ENCODE measurements at regions not wholly inside any gene's neighbourhood (a gene's known extent, or its start where the extent isn't known, plus 50 kb on each side); places are given as distances from the start of the nearest gene placed in this dataset.

- peaks cover 11% of the 10 kb centered on the region for H3K27me3 ChIP-seq (ENCODE audit: insufficient read depth, low read depth, low read length)
- no peaks in the 10 kb centered on the region for H4K20me1 ChIP-seq (ENCODE audit: insufficient read depth)
- H3K36me3 ChIP-seq (ENCODE audit: insufficient read depth, low read length): no peaks in the 10 kb centered on the region
- H3K9me3 ChIP-seq (ENCODE audit: low read length): peaks cover 9% of the 10 kb centered on the region
- H3K4me3 ChIP-seq (ENCODE audit: low read length): no peak overlapping the region
- no peaks in the 10 kb centered on the region for H3F3A ChIP-seq (ENCODE audit: insufficient read depth, low read length, poor library complexity, severe bottlenecking)
- TF ChIP-seq EP300 (conservative IDR thresholded peaks at IDR 0.05; ENCODE audit: poor library complexity, severe bottlenecking) (no peak), RAD21 (conservative IDR thresholded peaks at IDR 0.05) (no peak), REST (IDR thresholded peaks at IDR 0.05; ENCODE audit: borderline replicate concordance) (no peak), POLR2AphosphoS5 (IDR thresholded peaks at IDR 0.05) (no peak)
- H2AFZ ChIP-seq (ENCODE audit: low read depth, low read length): no peak overlapping the region
- no peak overlapping the region for H3K9ac ChIP-seq (ENCODE audit: low read length)
- H3K27ac ChIP-seq (ENCODE audit: low read length): no peak overlapping the region
- H3K4me2 ChIP-seq (ENCODE audit: low read length): no peak overlapping the region
- H3K79me2 ChIP-seq (replicated peaks; ENCODE audit: insufficient read depth, low read length): no peaks in the 10 kb centered on the region
- peaks cover 5% of the 10 kb centered on the region for H3K9me2 ChIP-seq (ENCODE audit: insufficient read depth, low read length)
Observed at GRCh38 chr10:108471420-108471819, 1306.9 kb upstream of the SORCS1 start.

GRCh38 chr10:108469940-108470339 lies 1305.4 kb upstream of the SORCS1 start:
- H3K9me2 ChIP-seq (ENCODE audit: insufficient read depth, low read length): peaks cover 5% of the 10 kb centered on the region
- H3K9me3 ChIP-seq (ENCODE audit: low read length): peaks cover 9% of the 10 kb centered on the region
- no peaks in the 10 kb centered on the region for H3K79me2 ChIP-seq (replicated peaks; ENCODE audit: insufficient read depth, low read length)
- no peaks in the 10 kb centered on the region for H3F3A ChIP-seq (ENCODE audit: insufficient read depth, low read length, poor library complexity, severe bottlenecking)
- TF ChIP-seq MXI1 (conservative IDR thresholded peaks at IDR 0.05; ENCODE audit: poor library complexity, severe bottlenecking): no peak
- no peak for TF ChIP-seq RAD21 (conservative IDR thresholded peaks at IDR 0.05)
- no peak for TF ChIP-seq TAF1 (IDR thresholded peaks at IDR 0.05; ENCODE audit: low read depth)
- TF ChIP-seq EZH2 (IDR thresholded peaks at IDR 0.05; ENCODE audit: borderline replicate concordance, insufficient read depth, low read length, poor library complexity, severe bottlenecking): no peak
- TF ChIP-seq REST (IDR thresholded peaks at IDR 0.05; ENCODE audit: borderline replicate concordance): no peak
- H4K20me1 ChIP-seq (ENCODE audit: insufficient read depth): no peaks in the 10 kb centered on the region
- H3K4me3 ChIP-seq (ENCODE audit: low read length): no peak overlapping the region
- no peak overlapping the region for H2AFZ ChIP-seq (ENCODE audit: low read depth, low read length)
- no peak overlapping the region for H3K27ac ChIP-seq (ENCODE audit: low read length)
- H3K36me3 ChIP-seq (ENCODE audit: insufficient read depth, low read length): no peaks in the 10 kb centered on the region
- H3K27me3 ChIP-seq (ENCODE audit: insufficient read depth, low read depth, low read length): peaks cover 24% of the 10 kb centered on the region
- no peak overlapping the region for H3K9ac ChIP-seq (ENCODE audit: low read length)
- H3K4me2 ChIP-seq (ENCODE audit: low read length): no peak overlapping the region
